HG02588 (cell line): ENCODE measurements at regions not wholly inside any gene's neighbourhood (a gene's known extent, or its start where the extent isn't known, plus 50 kb on each side); places are given as distances from the start of the nearest gene placed in this dataset.

Experiments used
- ATAC-seq: cut with Tn5 transposase; IDR thresholded peaks from one replicate; pipeline ENCODE4 v1.9.1; 2021; ENCODE audit warnings: mild to moderate bottlenecking, moderate library complexity; ENCODE audit not compliant: unreplicated experiment

- no peak for ATAC-seq
These were observed 50.2 kb upstream of the LRP1B start for GRCh38 chr2:142180820-142181533.
